Ishikawa (cell line): ENCODE measurements at regions not wholly inside any gene's neighbourhood (a gene's known extent, or its start where the extent isn't known, plus 50 kb on each side); places are given as distances from the start of the nearest gene placed in this dataset.

Experiments
- CEBPB ChIP-seq: IDR thresholded peaks from 2 replicates; pipeline ENCODE4 v1.6.1; 2012
- CREB1 ChIP-seq: IDR thresholded peaks from 2 replicates; pipeline ENCODE4 v1.6.1; 2012; ENCODE audit warnings: low read depth
- EGR1 ChIP-seq: IDR thresholded peaks from 2 replicates; pipeline ENCODE4 v1.6.1; 2012
- EP300 ChIP-seq: IDR thresholded peaks from 2 replicates; pipeline ENCODE4 v1.6.1; 2012; ENCODE audit warnings: borderline replicate concordance
- FOXM1 ChIP-seq: IDR thresholded peaks from 2 replicates; pipeline ENCODE4 v1.6.1; 2012; ENCODE audit warnings: low read depth, borderline replicate concordance
- NFIC ChIP-seq: IDR thresholded peaks from 2 replicates; pipeline ENCODE4 v1.6.1; 2012
- RAD21 ChIP-seq: IDR thresholded peaks from 2 replicates; pipeline ENCODE4 v1.6.1; 2012; ENCODE audit warnings: low read depth
- TAF1 ChIP-seq: IDR thresholded peaks from 2 replicates; pipeline ENCODE4 v1.6.1; 2012; ENCODE audit warnings: low read depth, mild to moderate bottlenecking
- TCF12 ChIP-seq: IDR thresholded peaks from 2 replicates; pipeline ENCODE4 v1.6.1; 2012; ENCODE audit warnings: low read depth
- TEAD4 ChIP-seq: IDR thresholded peaks from 2 replicates; pipeline ENCODE4 v1.6.1; 2012
- YY1 ChIP-seq: IDR thresholded peaks from 2 replicates; pipeline ENCODE4 v1.6.1; 2012; ENCODE audit warnings: low read depth
- ZBTB7A ChIP-seq: IDR thresholded peaks from 2 replicates; pipeline ENCODE4 v1.6.1; 2012; ENCODE audit warnings: low read depth
- TF ChIP-seq, protein P1 (sequence below): IDR thresholded peaks from 2 replicates; pipeline ENCODE4 v1.6.1; 2012; ENCODE audit warnings: low read depth, mild to moderate bottlenecking
- TF ChIP-seq, protein P2 (sequence below): IDR thresholded peaks from 2 replicates; pipeline ENCODE4 v1.6.1; 2012
- TF ChIP-seq, protein P3 (sequence below): IDR thresholded peaks from 2 replicates; pipeline ENCODE4 v1.6.1; 2012

DNA sequence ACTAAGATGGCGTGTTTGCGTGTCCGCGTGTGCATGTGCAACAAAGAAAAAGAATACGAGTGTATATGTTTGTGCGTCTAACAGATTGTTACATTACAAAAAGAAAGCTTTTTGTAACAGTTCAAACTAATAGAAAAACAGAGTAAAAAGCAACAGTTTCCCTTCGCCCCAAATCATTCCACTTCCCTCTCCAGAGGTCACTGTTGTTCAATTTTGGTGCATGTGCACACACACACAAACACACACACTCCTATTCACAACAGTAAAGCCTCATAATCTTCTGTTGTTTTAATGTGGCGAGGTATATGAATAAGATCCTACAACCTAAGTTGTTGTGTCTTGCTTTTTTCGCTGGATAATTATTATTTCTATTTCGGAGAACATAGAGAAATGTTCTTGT, 357.3 kb upstream of the SLC8A1 start:
- no peak for TF ChIP-seq CREB1
- TF ChIP-seq YY1 = no peak
- TF ChIP-seq TEAD4 = no peak
- no peak for TF ChIP-seq EP300
- TF ChIP-seq FOXM1 = no peak
- no peak for TF ChIP-seq CEBPB

DNA sequence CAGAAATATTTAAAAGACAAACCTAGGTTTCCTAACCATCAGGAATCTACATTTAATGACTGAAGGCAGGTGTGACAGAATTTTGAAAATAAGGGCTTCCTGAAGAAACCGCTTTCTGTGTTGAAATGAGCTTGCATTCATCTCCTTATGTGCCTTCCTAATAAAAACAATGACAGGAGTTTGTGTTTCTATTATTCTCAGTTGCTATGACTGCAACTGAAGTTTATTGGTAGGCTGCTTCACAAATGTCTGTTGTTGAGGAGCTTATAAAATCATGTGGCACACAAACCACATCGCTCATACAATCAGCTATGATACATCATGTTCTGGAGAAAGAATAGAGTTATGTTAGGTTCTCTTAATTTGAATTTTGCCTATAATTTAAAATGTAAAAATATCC, 362.7 kb upstream of the SLC8A1 start:
- TF ChIP-seq CREB1 (no peak), TAF1 (no peak), RAD21 (no peak), FOXM1 (no peak)
- TF ChIP-seq, protein P1, sequence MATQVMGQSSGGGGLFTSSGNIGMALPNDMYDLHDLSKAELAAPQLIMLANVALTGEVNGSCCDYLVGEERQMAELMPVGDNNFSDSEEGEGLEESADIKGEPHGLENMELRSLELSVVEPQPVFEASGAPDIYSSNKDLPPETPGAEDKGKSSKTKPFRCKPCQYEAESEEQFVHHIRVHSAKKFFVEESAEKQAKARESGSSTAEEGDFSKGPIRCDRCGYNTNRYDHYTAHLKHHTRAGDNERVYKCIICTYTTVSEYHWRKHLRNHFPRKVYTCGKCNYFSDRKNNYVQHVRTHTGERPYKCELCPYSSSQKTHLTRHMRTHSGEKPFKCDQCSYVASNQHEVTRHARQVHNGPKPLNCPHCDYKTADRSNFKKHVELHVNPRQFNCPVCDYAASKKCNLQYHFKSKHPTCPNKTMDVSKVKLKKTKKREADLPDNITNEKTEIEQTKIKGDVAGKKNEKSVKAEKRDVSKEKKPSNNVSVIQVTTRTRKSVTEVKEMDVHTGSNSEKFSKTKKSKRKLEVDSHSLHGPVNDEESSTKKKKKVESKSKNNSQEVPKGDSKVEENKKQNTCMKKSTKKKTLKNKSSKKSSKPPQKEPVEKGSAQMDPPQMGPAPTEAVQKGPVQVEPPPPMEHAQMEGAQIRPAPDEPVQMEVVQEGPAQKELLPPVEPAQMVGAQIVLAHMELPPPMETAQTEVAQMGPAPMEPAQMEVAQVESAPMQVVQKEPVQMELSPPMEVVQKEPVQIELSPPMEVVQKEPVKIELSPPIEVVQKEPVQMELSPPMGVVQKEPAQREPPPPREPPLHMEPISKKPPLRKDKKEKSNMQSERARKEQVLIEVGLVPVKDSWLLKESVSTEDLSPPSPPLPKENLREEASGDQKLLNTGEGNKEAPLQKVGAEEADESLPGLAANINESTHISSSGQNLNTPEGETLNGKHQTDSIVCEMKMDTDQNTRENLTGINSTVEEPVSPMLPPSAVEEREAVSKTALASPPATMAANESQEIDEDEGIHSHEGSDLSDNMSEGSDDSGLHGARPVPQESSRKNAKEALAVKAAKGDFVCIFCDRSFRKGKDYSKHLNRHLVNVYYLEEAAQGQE = no peak

DNA sequence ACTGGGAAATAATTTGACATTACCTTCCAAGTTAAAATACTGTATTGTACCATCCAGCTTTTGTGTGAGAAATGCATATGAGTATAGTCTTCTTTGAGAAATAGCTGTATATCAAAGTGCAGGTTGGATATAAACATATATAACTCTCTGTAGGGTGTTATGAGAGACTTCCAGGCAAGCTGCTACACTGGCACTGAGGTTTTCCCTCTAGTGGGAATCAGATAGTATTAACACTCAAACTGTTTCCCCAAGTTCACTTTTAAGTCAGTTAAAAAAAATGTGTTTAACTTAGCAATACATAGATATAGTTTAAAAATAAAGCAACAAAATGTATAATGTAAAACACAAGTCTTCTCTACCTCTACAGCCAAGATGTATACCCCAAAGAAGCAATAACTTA, 368.4 kb upstream of the SLC8A1 start:
- TF ChIP-seq CEBPB = no peak
- no peak for TF ChIP-seq RAD21

DNA sequence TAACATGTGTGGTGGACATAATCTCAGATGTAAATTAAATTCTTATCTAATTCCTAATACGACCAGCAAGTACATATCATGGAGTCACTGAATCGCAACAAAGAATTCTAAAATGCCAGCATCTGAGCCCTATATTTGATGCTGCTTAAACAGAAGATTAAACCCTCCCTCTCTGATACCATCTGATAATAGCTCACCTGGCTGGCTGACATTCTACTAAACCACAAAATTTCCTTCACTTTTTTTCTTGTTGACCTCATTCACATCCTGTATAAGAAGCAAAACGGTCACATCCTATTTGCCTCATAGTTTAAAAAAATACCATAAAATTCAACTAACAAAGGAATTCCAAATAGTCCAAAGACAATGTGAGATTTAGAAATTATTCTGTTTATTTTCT, 371.6 kb upstream of the SLC8A1 start:
- TF ChIP-seq EGR1 (no peak), NFIC (no peak), TAF1 (no peak)
- TF ChIP-seq, protein P1 = no peak

DNA sequence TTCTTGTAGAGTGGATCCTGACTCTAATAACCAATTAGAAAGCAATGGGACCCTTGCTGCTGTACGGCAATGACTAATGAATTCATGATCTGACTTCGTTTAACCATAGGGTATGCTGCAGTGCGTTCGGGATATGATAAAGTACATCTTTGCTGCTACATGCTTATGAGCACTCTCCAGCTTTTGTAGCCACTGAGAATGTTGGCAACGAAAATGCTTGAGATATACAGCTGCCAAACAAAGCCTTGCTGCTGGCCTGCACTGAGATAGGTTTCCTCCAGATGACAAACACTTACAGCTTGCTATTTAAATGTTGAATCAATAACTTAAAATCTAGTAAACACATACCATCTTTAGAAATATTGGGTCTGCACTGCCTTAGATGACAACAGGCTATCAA, 372.4 kb upstream of the SLC8A1 start:
- TF ChIP-seq YY1 (no peak), CEBPB (no peak), ZBTB7A (no peak)
- TF ChIP-seq, protein P2, sequence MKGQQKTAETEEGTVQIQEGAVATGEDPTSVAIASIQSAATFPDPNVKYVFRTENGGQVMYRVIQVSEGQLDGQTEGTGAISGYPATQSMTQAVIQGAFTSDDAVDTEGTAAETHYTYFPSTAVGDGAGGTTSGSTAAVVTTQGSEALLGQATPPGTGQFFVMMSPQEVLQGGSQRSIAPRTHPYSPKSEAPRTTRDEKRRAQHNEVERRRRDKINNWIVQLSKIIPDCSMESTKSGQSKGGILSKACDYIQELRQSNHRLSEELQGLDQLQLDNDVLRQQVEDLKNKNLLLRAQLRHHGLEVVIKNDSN = no peak

DNA sequence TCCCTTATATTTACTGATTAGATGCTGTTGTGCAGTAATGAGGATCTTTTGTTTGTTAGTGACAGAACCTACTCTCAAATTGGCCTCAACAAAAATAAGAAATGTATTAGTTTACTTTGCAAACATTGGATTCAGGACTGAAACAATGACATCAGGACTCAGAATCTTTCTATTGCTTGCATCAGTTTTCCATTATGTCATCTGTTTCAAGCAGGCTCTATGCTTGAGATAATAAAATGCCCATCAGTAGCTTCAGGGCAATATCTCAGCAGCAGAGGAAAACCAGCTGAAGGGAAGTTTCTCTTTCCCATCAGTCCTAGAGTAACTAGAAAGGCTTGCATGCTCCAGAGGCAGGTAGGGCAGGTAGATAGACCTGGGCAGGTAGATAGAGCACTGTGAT, 375.5 kb upstream of the SLC8A1 start:
- TF ChIP-seq FOXM1 = no peak
- TF ChIP-seq TCF12 = no peak
- no peak for TF ChIP-seq TAF1
- TF ChIP-seq, protein P2 = no peak
- TF ChIP-seq NFIC = no peak
- TF ChIP-seq ZBTB7A = no peak
- TF ChIP-seq, protein P3, sequence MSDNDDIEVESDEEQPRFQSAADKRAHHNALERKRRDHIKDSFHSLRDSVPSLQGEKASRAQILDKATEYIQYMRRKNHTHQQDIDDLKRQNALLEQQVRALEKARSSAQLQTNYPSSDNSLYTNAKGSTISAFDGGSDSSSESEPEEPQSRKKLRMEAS = no peak
- TF ChIP-seq CEBPB = no peak
- TF ChIP-seq, protein P1 = no peak
- TF ChIP-seq EP300 = no peak
- TF ChIP-seq CREB1 = no peak
- no peak for TF ChIP-seq EGR1
- TF ChIP-seq YY1 = no peak
- TF ChIP-seq TEAD4 = no peak
- no peak for TF ChIP-seq RAD21
